D721Med (cell line): ENCODE measurements at regions not wholly inside any gene's neighbourhood (a gene's known extent, or its start where the extent isn't known, plus 50 kb on each side); places are given as distances from the start of the nearest gene placed in this dataset.

Experiments used
- DNase-seq: peaks from one replicate; pipeline ENCODE4 v3.0.0; 2011; ENCODE audit warnings: low spot score; ENCODE audit not compliant: insufficient read length
- FAIRE-seq: peaks from 2 replicates; lab custom pipeline; 2011; peaks lifted over from hg19 to GRCh38; lab: Jason Lieb, UNC
- TF ChIP-seq, protein P1 (sequence below): IDR thresholded peaks from 2 replicates; pipeline ENCODE4 v1.5.1; 2012; ENCODE audit warnings: mild to moderate bottlenecking, control low read depth; ENCODE audit not compliant: insufficient read depth; ENCODE audit errors: missing control alignments

DNA sequence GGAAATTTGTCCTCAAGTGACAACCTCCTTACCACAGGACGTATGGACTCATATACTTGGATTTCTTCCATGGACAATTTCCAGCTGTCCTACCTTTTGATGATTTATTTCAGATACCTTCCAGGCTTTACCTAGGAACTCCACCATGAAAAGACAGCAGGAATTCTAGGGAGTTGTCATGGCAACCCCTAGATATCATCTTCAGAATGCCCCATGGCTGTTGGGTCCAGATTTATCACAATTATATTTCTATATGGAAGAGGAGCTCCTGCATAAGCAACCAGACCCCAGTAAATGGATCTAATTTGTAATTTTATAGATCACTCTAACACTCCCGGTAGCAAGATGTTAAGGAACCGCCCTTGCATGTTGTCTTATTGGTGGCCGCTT lies 102.3 kb upstream of the ZNF521 start:
- FAIRE-seq = no peak
- DNase-seq = no peak
- TF ChIP-seq, protein P1, sequence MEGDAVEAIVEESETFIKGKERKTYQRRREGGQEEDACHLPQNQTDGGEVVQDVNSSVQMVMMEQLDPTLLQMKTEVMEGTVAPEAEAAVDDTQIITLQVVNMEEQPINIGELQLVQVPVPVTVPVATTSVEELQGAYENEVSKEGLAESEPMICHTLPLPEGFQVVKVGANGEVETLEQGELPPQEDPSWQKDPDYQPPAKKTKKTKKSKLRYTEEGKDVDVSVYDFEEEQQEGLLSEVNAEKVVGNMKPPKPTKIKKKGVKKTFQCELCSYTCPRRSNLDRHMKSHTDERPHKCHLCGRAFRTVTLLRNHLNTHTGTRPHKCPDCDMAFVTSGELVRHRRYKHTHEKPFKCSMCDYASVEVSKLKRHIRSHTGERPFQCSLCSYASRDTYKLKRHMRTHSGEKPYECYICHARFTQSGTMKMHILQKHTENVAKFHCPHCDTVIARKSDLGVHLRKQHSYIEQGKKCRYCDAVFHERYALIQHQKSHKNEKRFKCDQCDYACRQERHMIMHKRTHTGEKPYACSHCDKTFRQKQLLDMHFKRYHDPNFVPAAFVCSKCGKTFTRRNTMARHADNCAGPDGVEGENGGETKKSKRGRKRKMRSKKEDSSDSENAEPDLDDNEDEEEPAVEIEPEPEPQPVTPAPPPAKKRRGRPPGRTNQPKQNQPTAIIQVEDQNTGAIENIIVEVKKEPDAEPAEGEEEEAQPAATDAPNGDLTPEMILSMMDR = no peak

- no peak for DNase-seq
- TF ChIP-seq, protein P1 = no peak
- FAIRE-seq = no peak
These were observed 101.7 kb upstream of the ZNF521 start for GRCh38 chr18:25453556-25454269.

GRCh38 chr18:25451077-25451658 lies 99.2 kb upstream of the ZNF521 start:
- DNase-seq (no peak), FAIRE-seq (no peak)
- TF ChIP-seq, protein P1 = no peak

DNA sequence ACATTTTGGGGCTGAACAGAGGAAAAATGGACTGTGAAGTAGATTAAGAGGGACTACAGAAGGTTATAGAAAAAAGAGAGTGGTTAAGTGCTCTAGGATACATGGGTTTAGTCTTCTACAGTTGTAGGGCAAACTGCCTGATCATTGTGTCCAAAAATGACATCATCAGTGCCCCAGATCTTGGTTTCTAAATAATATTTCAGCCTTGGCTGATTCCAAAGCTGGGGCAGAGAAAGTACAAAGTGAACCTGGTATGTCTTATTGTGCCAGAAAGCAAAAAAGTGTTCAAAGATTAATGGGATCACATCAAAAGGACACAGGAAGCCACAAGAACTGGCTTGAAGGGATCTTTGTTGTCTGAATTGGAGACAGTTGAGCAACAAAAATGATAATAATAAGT lies 97.1 kb upstream of the ZNF521 start:
- FAIRE-seq = no peak
- DNase-seq = no peak
- TF ChIP-seq, protein P1 = no peak

DNA sequence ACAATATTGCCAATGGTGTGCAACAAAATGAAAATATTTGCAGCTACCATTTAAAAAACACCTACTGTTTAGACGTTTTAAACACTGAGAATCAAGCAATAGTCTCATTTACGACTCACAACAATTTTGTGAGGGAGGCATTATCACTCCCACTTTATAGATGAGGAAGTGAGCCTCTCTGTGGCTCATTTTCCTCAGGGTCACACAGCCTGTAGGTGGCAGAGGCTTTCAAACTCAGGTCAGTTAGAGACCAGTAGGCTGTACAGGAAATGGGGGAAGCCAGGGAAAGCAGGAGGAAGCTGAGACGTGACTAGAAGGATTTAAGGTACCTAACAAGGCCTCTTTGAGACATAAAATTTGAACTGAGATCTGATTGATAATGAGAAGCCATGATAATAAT lies 95.0 kb upstream of the ZNF521 start:
- DNase-seq (no peak), FAIRE-seq (no peak)
- TF ChIP-seq, protein P1 = no peak

DNA sequence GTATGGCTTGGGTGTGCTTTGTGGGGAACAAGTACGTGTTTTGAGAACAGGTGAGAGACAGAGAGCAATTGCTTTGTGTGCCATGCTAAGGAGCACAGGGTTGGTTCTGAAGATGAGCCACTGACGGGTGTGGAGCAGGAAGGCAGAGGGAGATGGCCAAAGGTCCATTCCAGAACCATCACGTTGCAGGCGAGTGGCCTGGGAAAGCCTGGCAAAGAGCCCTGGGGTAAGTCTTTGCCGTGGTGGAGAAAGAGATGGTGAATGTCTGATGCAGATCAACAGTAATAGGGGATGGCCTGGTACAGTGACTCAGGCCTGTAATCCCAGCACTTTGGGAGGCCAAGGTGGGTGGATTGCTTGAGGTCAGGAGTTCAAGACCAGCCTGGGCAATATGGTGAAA lies 93.5 kb upstream of the ZNF521 start:
- TF ChIP-seq, protein P1 = no peak
- FAIRE-seq (no peak), DNase-seq (no peak)

DNA sequence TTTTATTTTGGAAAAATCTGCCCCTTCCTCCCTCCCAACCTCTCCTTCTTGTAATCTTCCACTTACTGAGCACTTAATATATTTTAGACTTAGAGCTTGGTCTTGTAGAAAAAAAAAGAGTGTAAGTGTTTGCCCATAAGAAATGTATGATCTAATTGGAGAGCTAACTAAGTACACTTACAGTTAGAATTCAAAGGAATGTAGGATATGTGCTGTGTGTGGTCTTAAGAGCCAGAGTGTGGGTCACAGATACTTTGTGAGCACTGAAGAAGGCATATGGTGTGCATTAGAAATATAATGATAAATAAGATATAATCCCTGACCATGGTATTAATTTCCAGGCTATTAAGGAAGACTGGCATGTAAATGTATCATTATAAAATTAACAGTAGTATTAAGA lies 91.8 kb upstream of the ZNF521 start:
- DNase-seq (no peak), FAIRE-seq (no peak)
- TF ChIP-seq, protein P1 = no peak
